GM19023 (cell line): ENCODE measurements at regions not wholly inside any gene's neighbourhood (a gene's known extent, or its start where the extent isn't known, plus 50 kb on each side); places are given as distances from the start of the nearest gene placed in this dataset.
"Not testable (repeated sequence)": the region's sequence is repeated elsewhere in the genome, so short reads cannot be mapped to it uniquely, and the experiment has no call there.

Source experiments
- ATAC-seq: cut with Tn5 transposase; IDR thresholded peaks from one replicate; pipeline ENCODE4 v1.9.1; 2021; ENCODE audit warnings: mild to moderate bottlenecking, moderate library complexity; ENCODE audit not compliant: unreplicated experiment

GRCh38 chr1:200288226-200288625 lies 121.6 kb downstream of the ZNF281 start:
- ATAC-seq: no peak

GRCh38 chr1:200284236-200284635 lies 125.6 kb downstream of the ZNF281 start:
- not testable (repeated sequence) for ATAC-seq

GRCh38 chr1:200282497-200283122 lies 127.2 kb downstream of the ZNF281 start:
- ATAC-seq: no peak

GRCh38 chr1:200281201-200281835 lies 128.5 kb downstream of the ZNF281 start:
- ATAC-seq: no peak

GRCh38 chr1:200279810-200280411 lies 129.9 kb downstream of the ZNF281 start:
- ATAC-seq: no peak

GRCh38 chr1:200275816-200276453 lies 133.9 kb downstream of the ZNF281 start:
- no peak for ATAC-seq

GRCh38 chr1:200275415-200275814 lies 134.4 kb downstream of the ZNF281 start:
- ATAC-seq: no peak

- no peak for ATAC-seq
Observed at GRCh38 chr1:200274116-200274515, 135.7 kb downstream of the ZNF281 start.

GRCh38 chr1:200272481-200273068 lies 137.3 kb downstream of the ZNF281 start:
- ATAC-seq: no peak

- ATAC-seq: no peak
Observed at GRCh38 chr1:200269256-200269655, 140.6 kb downstream of the ZNF281 start.

GRCh38 chr1:200267937-200268336 lies 141.9 kb downstream of the ZNF281 start:
- ATAC-seq: no peak

GRCh38 chr1:200267458-200267857 lies 142.4 kb downstream of the ZNF281 start:
- ATAC-seq: no peak

GRCh38 chr1:200266871-200267270 lies 143.0 kb downstream of the ZNF281 start:
- no peak for ATAC-seq

- no peak for ATAC-seq
Observed at GRCh38 chr1:200265881-200266280, 144.0 kb downstream of the ZNF281 start.

GRCh38 chr1:200265104-200265503 lies 144.7 kb downstream of the ZNF281 start:
- no peak for ATAC-seq

- ATAC-seq: no peak
Observed at GRCh38 chr1:200263203-200263602, 146.6 kb downstream of the ZNF281 start.

- peak; percentile 94 for ATAC-seq
Observed at GRCh38 chr1:200262326-200262965, 147.4 kb downstream of the ZNF281 start.

GRCh38 chr1:200260597-200261335 lies 149.1 kb downstream of the ZNF281 start:
- no peak for ATAC-seq

- ATAC-seq: no peak
Observed at GRCh38 chr1:200258447-200259375, 151.1 kb downstream of the ZNF281 start.
